Breast epithelium (tissue), 4 donors: ENCODE measurements at regions not wholly inside any gene's neighbourhood (a gene's known extent, or its start where the extent isn't known, plus 50 kb on each side); places are given as distances from the start of the nearest gene placed in this dataset.

ENCODE experiments used
- DNase-seq, 2 donors: peaks; one replicate each; pipeline ENCODE4 v3.0.0-alpha.2; 2019; ENCODE audit warnings: low spot score in 2 of 2
- H3K27ac ChIP-seq, 2 donors: fragments of 200-600 bp; sonication (generic) in 1 of 2; one replicate each; pipeline ENCODE4 v1.5.1; 2016 to 2019; ENCODE audit warnings: mild to moderate bottlenecking in 1 of 2
- H3K27me3 ChIP-seq, 2 donors: fragments of 200-600 bp; sonication (generic) in 1 of 2; one replicate each; pipeline versions ENCODE4 v1.5.1 to v1.6.0; 2017 to 2019; ENCODE audit warnings: control low read depth in 1 of 2, mild to moderate bottlenecking in 1 of 2
- H3K36me3 ChIP-seq: fragments of 200-600 bp; one replicate; pipeline ENCODE4 v1.5.1; 2019
- H3K4me1 ChIP-seq, 2 donors: fragments of 200-600 bp; sonication (generic); one replicate each; pipeline ENCODE4 v1.5.1; 2016 to 2019; ENCODE audit warnings: control low read depth in 1 of 2
- H3K4me3 ChIP-seq, 3 donors: fragments of 200-600 bp; sonication (generic); 1 replicate in 2 of 3; 2 replicates in 1 of 3; pipeline ENCODE4 v1.5.1; 2016 to 2019; ENCODE audit warnings: mild to moderate bottlenecking in 3 of 3, moderate library complexity in 2 of 3
- H3K9me3 ChIP-seq, 2 donors: fragments of 200-600 bp; sonication (generic) in 1 of 2; one replicate each; pipeline ENCODE4 v1.5.1; 2016 to 2019; ENCODE audit warnings: control low read depth in 1 of 2
- POLR2A ChIP-seq: fragments of 450-650 bp; IDR thresholded peaks from one replicate; pipeline ENCODE4 v1.6.1; 2016; ENCODE audit warnings: antibody characterized with exemption, mild to moderate bottlenecking, moderate library complexity
- POLR2AphosphoS5 ChIP-seq, 3 donors: sonication (generic); formaldehyde crosslinking; IDR thresholded peaks; one replicate each; pipeline ENCODE4 v1.6.1; 2017; ENCODE audit warnings: antibody characterized with exemption in 3 of 3
- intact Hi-C: fragments of 100-400 bp; cut with DNase I; formaldehyde crosslinking; loops from one replicate; pipeline ENCODE4 v1.15.1; 2023; ENCODE audit warnings: low total_unique reads
- TF ChIP-seq, protein P1 (sequence below), 3 donors: fragments of 450-650 bp; IDR thresholded peaks; one replicate each; pipeline ENCODE4 v1.5.1; 2016 to 2017; ENCODE audit warnings: antibody characterized with exemption in 3 of 3, mild to moderate bottlenecking in 3 of 3, moderate library complexity in 3 of 3

DNA sequence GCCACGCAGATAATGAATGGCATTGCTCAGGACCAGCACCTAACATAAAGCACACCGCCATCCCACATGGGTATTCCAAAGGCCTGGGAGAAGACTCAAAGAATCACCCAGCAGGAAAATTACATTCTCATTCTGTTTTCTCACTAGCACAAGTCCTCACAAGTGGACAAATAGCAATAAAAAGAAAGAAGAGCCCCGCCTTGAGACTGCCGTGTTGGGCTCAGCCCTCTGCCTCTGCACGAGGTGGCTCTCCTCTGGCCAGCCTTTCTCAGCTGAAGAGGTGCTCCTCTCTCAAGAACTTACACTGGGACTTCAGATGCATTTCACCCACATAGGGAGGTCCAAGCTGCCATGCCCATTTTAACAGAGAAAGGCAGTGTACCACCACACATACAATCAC lies 207.5 kb downstream of the SPTSSA start:
- no peak for DNase-seq
- intact Hi-C loops: loop anchor here (2.0 kb wide), 1 partner anchor 22 kb away; no protein-coding TSS in a partner anchor
- TF ChIP-seq POLR2AphosphoS5 (IDR thresholded peaks at IDR 0.05) (no peak), POLR2A (no peak)
- TF ChIP-seq, protein P1, sequence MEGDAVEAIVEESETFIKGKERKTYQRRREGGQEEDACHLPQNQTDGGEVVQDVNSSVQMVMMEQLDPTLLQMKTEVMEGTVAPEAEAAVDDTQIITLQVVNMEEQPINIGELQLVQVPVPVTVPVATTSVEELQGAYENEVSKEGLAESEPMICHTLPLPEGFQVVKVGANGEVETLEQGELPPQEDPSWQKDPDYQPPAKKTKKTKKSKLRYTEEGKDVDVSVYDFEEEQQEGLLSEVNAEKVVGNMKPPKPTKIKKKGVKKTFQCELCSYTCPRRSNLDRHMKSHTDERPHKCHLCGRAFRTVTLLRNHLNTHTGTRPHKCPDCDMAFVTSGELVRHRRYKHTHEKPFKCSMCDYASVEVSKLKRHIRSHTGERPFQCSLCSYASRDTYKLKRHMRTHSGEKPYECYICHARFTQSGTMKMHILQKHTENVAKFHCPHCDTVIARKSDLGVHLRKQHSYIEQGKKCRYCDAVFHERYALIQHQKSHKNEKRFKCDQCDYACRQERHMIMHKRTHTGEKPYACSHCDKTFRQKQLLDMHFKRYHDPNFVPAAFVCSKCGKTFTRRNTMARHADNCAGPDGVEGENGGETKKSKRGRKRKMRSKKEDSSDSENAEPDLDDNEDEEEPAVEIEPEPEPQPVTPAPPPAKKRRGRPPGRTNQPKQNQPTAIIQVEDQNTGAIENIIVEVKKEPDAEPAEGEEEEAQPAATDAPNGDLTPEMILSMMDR (IDR thresholded peaks at IDR 0.05): no peak
- Histone ChIP-seq H3K27ac (no peak overlapping the region), H3K36me3 (no peaks in the 10 kb centered on the region), H3K9me3 (no peaks in the 10 kb centered on the region), H3K27me3 (no peaks in the 10 kb centered on the region), H3K4me1 (no peaks in the 10 kb centered on the region), H3K4me3 (no peak overlapping the region)

GRCh38 chr14:34254031-34254430 lies 208.0 kb downstream of the SPTSSA start:
- Histone ChIP-seq H3K27me3 (no peaks in the 10 kb centered on the region), H3K27ac (no peak overlapping the region), H3K36me3 (no peaks in the 10 kb centered on the region), H3K4me3 (no peak overlapping the region), H3K4me1 (no peaks in the 10 kb centered on the region), H3K9me3 (no peaks in the 10 kb centered on the region)
- intact Hi-C loops: loop anchor here (2.0 kb wide), 1 partner anchor 21 kb away; no protein-coding TSS in a partner anchor
- TF ChIP-seq POLR2AphosphoS5 (IDR thresholded peaks at IDR 0.05): no peak
- TF ChIP-seq, protein P1 (IDR thresholded peaks at IDR 0.05): no peak
- no peak for DNase-seq

DNA sequence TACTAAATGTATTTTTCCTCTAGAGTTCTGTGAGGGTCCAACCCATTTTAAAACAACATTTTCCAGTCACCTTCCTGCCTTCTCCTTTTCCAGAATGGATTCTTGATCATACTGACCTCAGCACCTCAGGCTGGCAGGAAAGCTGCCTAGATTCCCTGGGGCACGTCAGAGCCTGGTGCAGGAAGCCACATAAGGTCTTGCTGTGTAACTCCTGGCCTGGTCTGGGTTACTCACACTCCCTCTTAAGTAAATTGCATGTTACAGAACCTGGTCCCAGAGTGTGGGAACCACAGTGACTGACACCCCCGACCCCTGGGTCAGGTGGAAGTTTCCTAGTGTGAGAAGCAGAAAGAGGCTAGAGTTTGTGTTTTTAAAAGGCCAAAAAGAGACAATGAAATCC lies 209.8 kb downstream of the SPTSSA start:
- intact Hi-C loops: no loop called here
- no peaks in the 10 kb centered on the region for H3K36me3 ChIP-seq
- DNase-seq: no peak
- H3K4me1 ChIP-seq: no peaks in the 10 kb centered on the region
- TF ChIP-seq, protein P1 (IDR thresholded peaks at IDR 0.05): no peak
- TF ChIP-seq POLR2A (no peak), POLR2AphosphoS5 (IDR thresholded peaks at IDR 0.05) (no peak)
- H3K4me3 ChIP-seq: no peak overlapping the region
- no peak overlapping the region for H3K27ac ChIP-seq
- H3K27me3 ChIP-seq: no peaks in the 10 kb centered on the region
- no peaks in the 10 kb centered on the region for H3K9me3 ChIP-seq

DNA sequence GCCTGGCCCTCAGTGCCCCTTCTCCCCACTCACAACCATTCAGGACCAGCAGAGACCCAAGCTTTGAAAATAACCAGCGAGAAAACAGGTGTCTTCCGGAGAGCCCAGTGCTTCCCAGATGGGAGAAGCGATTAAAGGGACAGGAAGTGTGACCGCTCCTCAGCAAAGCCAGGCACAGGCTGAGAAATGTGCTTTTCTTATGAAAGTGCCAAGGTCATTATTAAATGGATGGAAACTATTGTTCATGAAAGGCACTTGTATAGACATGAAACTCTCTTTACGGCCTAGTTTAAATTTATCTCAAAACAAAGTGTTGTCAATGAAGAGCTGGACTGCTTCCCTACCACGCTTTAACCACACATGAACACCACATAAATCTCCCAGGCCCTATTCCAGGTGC lies 210.4 kb downstream of the SPTSSA start:
- Histone ChIP-seq H3K27me3 (no peaks in the 10 kb centered on the region), H3K4me3 (no peak overlapping the region), H3K36me3 (no peaks in the 10 kb centered on the region), H3K4me1 (no peaks in the 10 kb centered on the region), H3K27ac (no peak overlapping the region), H3K9me3 (no peaks in the 10 kb centered on the region)
- intact Hi-C loops: no loop called here
- no peak for DNase-seq
- peak in 1 of 3 donors; percentile 47 for TF ChIP-seq POLR2AphosphoS5 (IDR thresholded peaks at IDR 0.05)
- TF ChIP-seq, protein P1 (IDR thresholded peaks at IDR 0.05): no peak
- TF ChIP-seq POLR2A: no peak

DNA sequence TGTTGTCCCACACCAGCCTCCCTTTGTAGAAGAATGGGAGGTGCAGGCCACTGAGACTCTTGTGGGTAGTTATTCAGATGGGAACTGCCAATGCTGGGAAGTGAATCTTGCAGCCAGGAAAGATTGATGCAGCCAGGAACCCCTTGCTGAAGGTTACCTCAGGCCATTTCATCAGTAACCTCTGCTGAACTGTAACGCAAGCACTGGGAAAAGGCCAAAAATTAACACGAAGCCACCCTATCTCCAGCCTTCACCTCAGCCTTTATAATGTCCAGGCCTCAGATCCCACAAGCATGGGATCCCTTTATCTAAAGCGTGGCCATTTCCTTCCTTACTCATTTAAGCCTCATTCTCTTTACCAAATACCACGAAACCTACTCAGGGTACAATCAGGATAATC lies 211.1 kb downstream of the SPTSSA start:
- no peak for DNase-seq
- no peaks in the 10 kb centered on the region for H3K36me3 ChIP-seq

More for the DNA sequence above, 211.1 kb downstream of the SPTSSA start:
- no peaks in the 10 kb centered on the region for H3K4me1 ChIP-seq
- H3K27ac ChIP-seq: no peak overlapping the region
- no peaks in the 10 kb centered on the region for H3K9me3 ChIP-seq
- H3K4me3 ChIP-seq: no peak overlapping the region
- TF ChIP-seq POLR2A (no peak), POLR2AphosphoS5 (IDR thresholded peaks at IDR 0.05) (no peak)
- TF ChIP-seq, protein P1 (IDR thresholded peaks at IDR 0.05): no peak
- no peaks in the 10 kb centered on the region for H3K27me3 ChIP-seq
- intact Hi-C loops: no loop called here
